ENCODE measurements at regions not wholly inside any gene's neighbourhood (a gene's known extent, or its start where the extent isn't known, plus 50 kb on each side); places are given as distances from the start of the nearest gene placed in this dataset.
"Not testable (repeated sequence)": the region's sequence is repeated elsewhere in the genome, so short reads cannot be mapped to it uniquely, and the experiment has no call there.

- ChIA-PET POLR2A (no interaction called here), CTCF (no interaction called here)
Observed at GRCh38 chrX:94329182-94329581, 655.2 kb downstream of the FAM133A start.

- POLR2A ChIA-PET, CTCF ChIA-PET: not testable (repeated sequence)
Observed at GRCh38 chrX:94341730-94342129, 667.7 kb downstream of the FAM133A start.

GRCh38 chrX:94361241-94361640, 687.2 kb downstream of the FAM133A start:
- ChIA-PET POLR2A (no interaction called here), CTCF (no interaction called here)

GRCh38 chrX:94365736-94366135, 691.7 kb downstream of the FAM133A start:
- ChIA-PET CTCF (no interaction called here), POLR2A (no interaction called here)

- ChIA-PET CTCF (no interaction called here), POLR2A (no interaction called here)
Observed at GRCh38 chrX:94366616-94367015, 692.6 kb downstream of the FAM133A start.

GRCh38 chrX:94389044-94389443, 715.0 kb downstream of the FAM133A start:
- CTCF ChIA-PET: no interaction called here
- POLR2A ChIA-PET: no interaction called here

GRCh38 chrX:94400488-94400887, 726.5 kb downstream of the FAM133A start:
- CTCF ChIA-PET: no interaction called here
- POLR2A ChIA-PET: no interaction called here

- ChIA-PET POLR2A (no interaction called here), CTCF (no interaction called here)
Observed at GRCh38 chrX:94401426-94401825, 727.4 kb downstream of the FAM133A start.

GRCh38 chrX:94414746-94415145, 740.7 kb downstream of the FAM133A start:
- ChIA-PET CTCF (no interaction called here), POLR2A (no interaction called here)

GRCh38 chrX:94418065-94418464, 744.1 kb downstream of the FAM133A start:
- POLR2A ChIA-PET: no interaction called here
- CTCF ChIA-PET: no interaction called here

GRCh38 chrX:94424456-94424855, 750.5 kb downstream of the FAM133A start:
- ChIA-PET CTCF (no interaction called here), POLR2A (no interaction called here)

- ChIA-PET CTCF (no interaction called here), POLR2A (no interaction called here)
Observed at GRCh38 chrX:94430091-94430490, 756.1 kb downstream of the FAM133A start.

GRCh38 chrX:94435799-94436198, 761.8 kb downstream of the FAM133A start:
- POLR2A ChIA-PET: no interaction called here
- CTCF ChIA-PET: no interaction called here

- ChIA-PET POLR2A (no interaction called here), CTCF (no interaction called here)
Observed at GRCh38 chrX:94454159-94454558, 780.2 kb downstream of the FAM133A start.

GRCh38 chrX:94454606-94455005, 780.6 kb downstream of the FAM133A start:
- POLR2A ChIA-PET: no interaction called here

GRCh38 chrX:94455782-94456181, 781.8 kb downstream of the FAM133A start:
- ChIA-PET CTCF (no interaction called here), POLR2A (no interaction called here)

More at GRCh38 chrX:94454606-94455005, 780.6 kb downstream of the FAM133A start:
- CTCF ChIA-PET: no interaction called here

- CTCF ChIA-PET: no interaction called here
- POLR2A ChIA-PET: no interaction called here
Observed at GRCh38 chrX:94492541-94492940, 818.5 kb downstream of the FAM133A start.

GRCh38 chrX:94493405-94493804, 819.4 kb downstream of the FAM133A start:
- CTCF ChIA-PET: no interaction called here
- POLR2A ChIA-PET: no interaction called here

GRCh38 chrX:94511564-94511963, 837.6 kb downstream of the FAM133A start:
- ChIA-PET POLR2A (no interaction called here), CTCF (no interaction called here)

- POLR2A ChIA-PET: no interaction called here
- CTCF ChIA-PET: no interaction called here
Observed at GRCh38 chrX:94515009-94515408, 841.0 kb downstream of the FAM133A start.

GRCh38 chrX:94524867-94525266, 850.9 kb downstream of the FAM133A start:
- CTCF ChIA-PET: no interaction called here

GRCh38 chrX:94545722-94546121, 871.7 kb downstream of the FAM133A start:
- ChIA-PET POLR2A (no interaction called here), CTCF (no interaction called here)

More at GRCh38 chrX:94524867-94525266, 850.9 kb downstream of the FAM133A start:
- POLR2A ChIA-PET: no interaction called here

- ChIA-PET POLR2A (no interaction called here), CTCF (no interaction called here)
Observed at GRCh38 chrX:94551831-94552230, 877.8 kb downstream of the FAM133A start.
